ENCODE measurements at regions not wholly inside any gene's neighbourhood (a gene's known extent, or its start where the extent isn't known, plus 50 kb on each side); places are given as distances from the start of the nearest gene placed in this dataset.

DNA sequence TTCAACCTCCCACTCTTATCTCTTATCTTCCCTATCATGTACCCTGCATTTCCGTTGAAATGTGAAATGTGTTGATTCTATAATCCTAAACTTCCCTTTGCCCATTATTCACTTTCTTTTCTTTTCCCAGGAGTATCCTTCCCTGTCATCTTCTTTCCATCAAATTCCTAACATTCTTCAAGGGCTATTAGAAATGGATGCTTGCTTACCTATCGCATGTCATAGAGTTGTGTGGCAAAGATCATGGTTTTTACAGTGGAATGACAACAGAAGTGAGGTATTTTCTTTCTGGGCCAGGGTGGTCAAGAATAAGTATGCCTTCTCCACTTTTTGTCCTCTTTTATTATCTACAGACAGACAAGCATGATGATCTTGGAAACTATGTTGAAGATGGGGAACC lies 124.4 kb upstream of the SLC5A12 start:
- no peak for TF ChIP-seq EZH2phosphoT487 (IDR thresholded peaks at IDR 0.05; ENCODE audit: borderline replicate concordance)
- TF ChIP-seq, protein P1, sequence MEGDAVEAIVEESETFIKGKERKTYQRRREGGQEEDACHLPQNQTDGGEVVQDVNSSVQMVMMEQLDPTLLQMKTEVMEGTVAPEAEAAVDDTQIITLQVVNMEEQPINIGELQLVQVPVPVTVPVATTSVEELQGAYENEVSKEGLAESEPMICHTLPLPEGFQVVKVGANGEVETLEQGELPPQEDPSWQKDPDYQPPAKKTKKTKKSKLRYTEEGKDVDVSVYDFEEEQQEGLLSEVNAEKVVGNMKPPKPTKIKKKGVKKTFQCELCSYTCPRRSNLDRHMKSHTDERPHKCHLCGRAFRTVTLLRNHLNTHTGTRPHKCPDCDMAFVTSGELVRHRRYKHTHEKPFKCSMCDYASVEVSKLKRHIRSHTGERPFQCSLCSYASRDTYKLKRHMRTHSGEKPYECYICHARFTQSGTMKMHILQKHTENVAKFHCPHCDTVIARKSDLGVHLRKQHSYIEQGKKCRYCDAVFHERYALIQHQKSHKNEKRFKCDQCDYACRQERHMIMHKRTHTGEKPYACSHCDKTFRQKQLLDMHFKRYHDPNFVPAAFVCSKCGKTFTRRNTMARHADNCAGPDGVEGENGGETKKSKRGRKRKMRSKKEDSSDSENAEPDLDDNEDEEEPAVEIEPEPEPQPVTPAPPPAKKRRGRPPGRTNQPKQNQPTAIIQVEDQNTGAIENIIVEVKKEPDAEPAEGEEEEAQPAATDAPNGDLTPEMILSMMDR (conservative IDR thresholded peaks at IDR 0.05; ENCODE audit: low read length) = no peak

All from Loucy (cell line).